ENCODE measurements at regions not wholly inside any gene's neighbourhood (a gene's known extent, or its start where the extent isn't known, plus 50 kb on each side); places are given as distances from the start of the nearest gene placed in this dataset.
"Not testable (repeated sequence)": the region's sequence is repeated elsewhere in the genome, so short reads cannot be mapped to it uniquely, and the experiment has no call there.

DNA sequence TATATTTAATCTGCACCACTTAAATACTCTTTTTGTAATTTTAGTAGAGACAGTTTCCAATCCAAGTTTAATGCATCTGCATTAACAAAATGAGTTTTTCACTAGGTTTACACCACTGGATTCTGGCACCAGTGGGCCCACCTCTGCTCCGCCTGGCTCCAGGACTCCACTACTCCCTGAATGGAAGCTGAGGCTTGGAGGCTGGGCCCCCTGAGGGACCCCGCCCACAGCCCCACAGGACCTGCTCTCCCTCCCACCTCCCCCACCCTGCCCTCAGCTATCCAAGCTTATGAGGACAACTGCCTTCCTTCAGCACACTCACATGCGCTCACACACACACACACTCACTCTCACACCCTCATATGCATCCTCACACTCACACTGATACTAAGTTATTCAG, 100.5 kb downstream of the GOLGA6L6 start:
- TF ChIP-seq, protein P1, sequence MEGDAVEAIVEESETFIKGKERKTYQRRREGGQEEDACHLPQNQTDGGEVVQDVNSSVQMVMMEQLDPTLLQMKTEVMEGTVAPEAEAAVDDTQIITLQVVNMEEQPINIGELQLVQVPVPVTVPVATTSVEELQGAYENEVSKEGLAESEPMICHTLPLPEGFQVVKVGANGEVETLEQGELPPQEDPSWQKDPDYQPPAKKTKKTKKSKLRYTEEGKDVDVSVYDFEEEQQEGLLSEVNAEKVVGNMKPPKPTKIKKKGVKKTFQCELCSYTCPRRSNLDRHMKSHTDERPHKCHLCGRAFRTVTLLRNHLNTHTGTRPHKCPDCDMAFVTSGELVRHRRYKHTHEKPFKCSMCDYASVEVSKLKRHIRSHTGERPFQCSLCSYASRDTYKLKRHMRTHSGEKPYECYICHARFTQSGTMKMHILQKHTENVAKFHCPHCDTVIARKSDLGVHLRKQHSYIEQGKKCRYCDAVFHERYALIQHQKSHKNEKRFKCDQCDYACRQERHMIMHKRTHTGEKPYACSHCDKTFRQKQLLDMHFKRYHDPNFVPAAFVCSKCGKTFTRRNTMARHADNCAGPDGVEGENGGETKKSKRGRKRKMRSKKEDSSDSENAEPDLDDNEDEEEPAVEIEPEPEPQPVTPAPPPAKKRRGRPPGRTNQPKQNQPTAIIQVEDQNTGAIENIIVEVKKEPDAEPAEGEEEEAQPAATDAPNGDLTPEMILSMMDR (IDR thresholded peaks at IDR 0.05): not testable (repeated sequence)
- not testable (repeated sequence) for TF ChIP-seq JUND (IDR thresholded peaks at IDR 0.05); TAF1 (IDR thresholded peaks at IDR 0.05; ENCODE audit: borderline replicate concordance, low read depth, low read length)
